Dedifferentiated amniotic fluid mesenchymal stem cell (primary cell): ENCODE measurements at regions not wholly inside any gene's neighbourhood (a gene's known extent, or its start where the extent isn't known, plus 50 kb on each side); places are given as distances from the start of the nearest gene placed in this dataset.

Experiments used
- DNase-seq: peaks from one replicate; pipeline ENCODE4 v3.0.0-alpha.2; 2016; ENCODE audit errors: extremely low spot score

- DNase-seq, result no peak
Observed at GRCh38 chr20:4070323-4071177, 55.2 kb upstream of the RNF24 start.

GRCh38 chr20:4069751-4070150, 54.4 kb upstream of the RNF24 start:
- DNase-seq, result no peak

- DNase-seq, result no peak
Observed at GRCh38 chr20:4068708-4069107, 53.4 kb upstream of the RNF24 start.

- no peak for DNase-seq
Observed at GRCh38 chr20:4067600-4068261, 52.4 kb upstream of the RNF24 start.

- no peak for DNase-seq
Observed at GRCh38 chr20:4066551-4066950, 51.2 kb upstream of the RNF24 start.

GRCh38 chr20:4065391-4065844, 50.1 kb upstream of the RNF24 start:
- DNase-seq, result no peak
